SK-N-SH (cell line): ENCODE measurements at regions not wholly inside any gene's neighbourhood (a gene's known extent, or its start where the extent isn't known, plus 50 kb on each side); places are given as distances from the start of the nearest gene placed in this dataset.

Experiments
- CTCF ChIA-PET: fragments of 300-600, 350-600 bp; formaldehyde crosslinking; extraction: SDS; loops from one replicate; lab custom pipeline; 2021; lab: Yijun Ruan, JAX
- POLR2A ChIA-PET: fragments of 350-600 bp; sonication (Branson Sonifier 250); formaldehyde crosslinking; extraction: SDS; loops from one replicate; lab custom pipeline; 2020; ENCODE audit warnings: antibody characterized with exemption, inconsistent platforms; lab: Yijun Ruan, JAX
- DNase-seq: peaks from one replicate; pipeline ENCODE4 v3.0.0; 2012
- H2AFZ ChIP-seq: fragments of 200-600 bp; sonication (generic); 2 replicates; pipeline ENCODE4 v1.8.1; 2016; ENCODE audit warnings: antibody characterized with exemption, mild to moderate bottlenecking, low read depth
- H3F3A ChIP-seq: fragments of 200-600 bp; sonication (generic); replicated peaks from 2 replicates; pipeline ENCODE3; 2016; ENCODE audit warnings: antibody characterized with exemption, mild to moderate bottlenecking; ENCODE audit not compliant: insufficient read depth
- H3K27ac ChIP-seq, 2 experiments: fragments of 200-500 bp in 1 of 2; fragments of 200-600 bp in 1 of 2; sonication (Bioruptor generic) in 1 of 2; sonication (generic), shearing (Covaris generic) in 1 of 2; 2 replicates each; pipeline versions ENCODE4 v1.5.1 to v1.6.1; 2014 to 2016; ENCODE audit warnings: low read depth in 2 of 2, inconsistent platforms in 1 of 2, low read length in 1 of 2, mild to moderate bottlenecking in 1 of 2, mixed read lengths in 1 of 2
- H3K27me3 ChIP-seq: fragments of 200-600 bp; sonication (generic), shearing (Covaris generic); 2 replicates; pipeline ENCODE4 v1.6.1; 2016; ENCODE audit warnings: mixed run types; ENCODE audit not compliant: insufficient read depth
- H3K36me3 ChIP-seq, 2 experiments: fragments of 200-500 bp in 1 of 2; fragments of 200-600 bp in 1 of 2; sonication (Bioruptor generic) in 1 of 2; sonication (generic) in 1 of 2; replicated peaks in 1 of 2; 2 replicates each; pipeline versions ENCODE3 to v1.5.1; 2014 to 2016; ENCODE audit warnings: low read length in 1 of 2, mild to moderate bottlenecking in 1 of 2; ENCODE audit not compliant: insufficient read depth in 2 of 2, control insufficient read depth in 1 of 2
- H3K4me1 ChIP-seq, 2 experiments: fragments of 200-500 bp in 1 of 2; fragments of 200-600 bp in 1 of 2; sonication (Bioruptor generic) in 1 of 2; sonication (generic), shearing (Covaris generic) in 1 of 2; 2 replicates each; pipeline versions ENCODE4 v1.5.1 to v1.6.1; 2014 to 2016; ENCODE audit warnings: low read depth in 1 of 2, low read length in 1 of 2, mixed run types in 1 of 2; ENCODE audit not compliant: insufficient read depth in 2 of 2, control insufficient read depth in 1 of 2
- H3K4me2 ChIP-seq: fragments of 200-600 bp; sonication (generic), shearing (Covaris generic); 2 replicates; pipeline ENCODE4 v1.6.1; 2017; ENCODE audit warnings: mixed run types
- H3K4me3 ChIP-seq, 2 experiments: fragments of 200-500 bp in 1 of 2; fragments of 200-600 bp in 1 of 2; sonication (Bioruptor generic) in 1 of 2; sonication (generic), shearing (Covaris generic) in 1 of 2; 2 replicates each; pipeline versions ENCODE4 v1.5.1 to v1.8.1; 2014 to 2016; ENCODE audit warnings: low read depth in 2 of 2, inconsistent platforms in 1 of 2, low read length in 1 of 2, mild to moderate bottlenecking in 1 of 2, mixed read lengths in 1 of 2, moderate library complexity in 1 of 2
- H3K79me2 ChIP-seq: fragments of 200-600 bp; sonication (generic); 2 replicates; pipeline ENCODE4 v1.8.1; 2017; ENCODE audit warnings: mild to moderate bottlenecking; ENCODE audit not compliant: insufficient read depth
- H3K9ac ChIP-seq: fragments of 200-600 bp; sonication (generic); 2 replicates; pipeline ENCODE4 v1.6.1; 2017; ENCODE audit warnings: mixed run types
- H3K9me2 ChIP-seq: fragments of 200-600 bp; sonication (generic); 2 replicates; pipeline ENCODE4 v1.6.1; 2017; ENCODE audit warnings: mixed run types
- H3K9me3 ChIP-seq: fragments of 200-600 bp; sonication (generic); 2 replicates; pipeline ENCODE4 v1.6.1; 2017; ENCODE audit warnings: mixed run types, mild to moderate bottlenecking, moderate library complexity
- H4K20me1 ChIP-seq: fragments of 200-600 bp; sonication (generic); 2 replicates; pipeline ENCODE4 v1.6.1; 2017; ENCODE audit warnings: mild to moderate bottlenecking, mixed run types; ENCODE audit not compliant: insufficient read depth
- CHD2 ChIP-seq: fragments of 150-350 bp; IDR thresholded peaks from 2 replicates; pipeline ENCODE4 v1.6.1; 2018; ENCODE audit warnings: low read length; ENCODE audit not compliant: partially characterized antibody
- ELF1 ChIP-seq: IDR thresholded peaks from 2 replicates; pipeline ENCODE4 v1.4.0; 2012
- EP300 ChIP-seq, 2 experiments: IDR thresholded peaks; 2 replicates each; pipeline versions ENCODE4 v1.4.0 to v1.6.1; 2012; ENCODE audit warnings: borderline replicate concordance in 1 of 2, low read depth in 1 of 2, low read length in 1 of 2
- EZH2phosphoT487 ChIP-seq: fragments of 200-600 bp; sonication (generic); IDR thresholded peaks from 2 replicates; pipeline ENCODE4 v1.6.1; 2017; ENCODE audit warnings: low read depth, mixed run types, mild to moderate bottlenecking, antibody characterized with exemption, moderate library complexity, borderline replicate concordance
- FOSL2 ChIP-seq: IDR thresholded peaks from 2 replicates; pipeline ENCODE4 v1.4.0; 2012; ENCODE audit warnings: low read depth, mild to moderate bottlenecking, moderate library complexity, borderline replicate concordance
- FOXM1 ChIP-seq: IDR thresholded peaks from 2 replicates; pipeline ENCODE4 v1.4.0; 2012; ENCODE audit warnings: low read depth, mild to moderate bottlenecking
- GABPA ChIP-seq: IDR thresholded peaks from 2 replicates; pipeline ENCODE4 v1.4.0; 2012; ENCODE audit warnings: low read depth, mild to moderate bottlenecking
- JUND ChIP-seq: IDR thresholded peaks from 2 replicates; pipeline ENCODE4 v1.4.0; 2012
- MEF2A ChIP-seq: IDR thresholded peaks from 2 replicates; pipeline ENCODE4 v1.4.0; 2012; ENCODE audit warnings: low read depth, borderline replicate concordance
- MXI1 ChIP-seq: IDR thresholded peaks from 2 replicates; pipeline ENCODE4 v1.6.1; 2012; ENCODE audit warnings: mild to moderate bottlenecking, low read depth, low read length, improper control_type of control experiment
- POLR2AphosphoS5 ChIP-seq: IDR thresholded peaks from 2 replicates; pipeline ENCODE4 v1.6.1; 2012; ENCODE audit warnings: low read depth, low read length
- RAD21 ChIP-seq: IDR thresholded peaks from 2 replicates; pipeline ENCODE4 v1.6.1; 2012; ENCODE audit warnings: mild to moderate bottlenecking, low read length
- RCOR1 ChIP-seq: fragments of 150-350 bp; IDR thresholded peaks from 2 replicates; pipeline ENCODE4 v1.6.1; 2017; ENCODE audit warnings: antibody characterized with exemption, low read length
- RFX5 ChIP-seq: IDR thresholded peaks from 2 replicates; pipeline ENCODE4 v1.6.1; 2012; ENCODE audit warnings: mild to moderate bottlenecking, improper control_type of control experiment, low read length
- RXRA ChIP-seq: IDR thresholded peaks from 2 replicates; pipeline ENCODE4 v1.4.0; 2012; ENCODE audit warnings: low read depth, mild to moderate bottlenecking, borderline replicate concordance
- SIN3A ChIP-seq: IDR thresholded peaks from 2 replicates; pipeline ENCODE4 v1.6.1; 2012; ENCODE audit warnings: low read depth, mild to moderate bottlenecking, low read length, moderate library complexity, borderline replicate concordance
- SMC3 ChIP-seq: IDR thresholded peaks from 2 replicates; pipeline ENCODE4 v1.6.1; 2012; ENCODE audit warnings: low read depth, low read length, improper control_type of control experiment
- TAF1 ChIP-seq: IDR thresholded peaks from 2 replicates; pipeline ENCODE4 v1.6.1; 2012; ENCODE audit warnings: low read depth, mild to moderate bottlenecking, low read length, moderate library complexity, borderline replicate concordance
- TCF12 ChIP-seq: IDR thresholded peaks from 2 replicates; pipeline ENCODE4 v1.4.0; 2012
- TEAD4 ChIP-seq: IDR thresholded peaks from 2 replicates; pipeline ENCODE4 v1.4.0; 2012; ENCODE audit warnings: mild to moderate bottlenecking, borderline replicate concordance; ENCODE audit not compliant: insufficient read depth
- YY1 ChIP-seq: IDR thresholded peaks from 2 replicates; pipeline ENCODE4 v1.4.0; 2012; ENCODE audit warnings: low read depth, mild to moderate bottlenecking
- ZBTB33 ChIP-seq: IDR thresholded peaks from 2 replicates; pipeline ENCODE4 v1.4.0; 2012; ENCODE audit warnings: low read depth, borderline replicate concordance
- WGBS: methylation state at CpG from one replicate; pipeline ENCODE4 v1.1.6; 2017; ENCODE audit warnings: low lambda C conversion rate; 5-methylcytosine and 5-hydroxymethylcytosine counted together
- TF ChIP-seq, protein P1 (sequence below): fragments of 150-350 bp; IDR thresholded peaks from 2 replicates; pipeline ENCODE4 v1.6.1; 2016; ENCODE audit warnings: mild to moderate bottlenecking, low read depth, low read length
- TF ChIP-seq, protein P2 (sequence below): IDR thresholded peaks from 2 replicates; pipeline ENCODE4 v1.4.0; 2012; ENCODE audit warnings: low read depth, borderline replicate concordance
- TF ChIP-seq, protein P3 (sequence below): fragments of 150-350 bp; IDR thresholded peaks from 2 replicates; pipeline ENCODE4 v1.6.1; 2017; ENCODE audit warnings: antibody characterized with exemption, low read length, low read depth, borderline replicate concordance

DNA sequence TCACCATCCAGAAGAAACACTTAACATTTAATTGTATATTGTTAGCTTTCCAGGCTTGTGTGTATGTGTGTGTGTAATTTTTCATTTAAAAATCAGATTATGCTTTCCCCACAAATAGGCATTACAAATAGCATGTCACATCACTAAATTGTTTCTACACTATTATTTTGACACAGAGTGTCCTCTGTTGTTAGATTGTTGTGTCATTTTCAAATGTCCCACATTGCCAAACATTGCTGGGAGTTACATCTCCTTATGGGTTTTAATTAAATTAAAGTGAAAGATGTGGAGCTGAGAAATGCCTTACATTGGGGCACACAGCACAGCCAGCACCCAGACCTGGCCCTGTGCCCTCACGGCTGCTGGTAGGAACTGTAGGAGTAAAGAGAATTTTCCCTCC is 295.6 kb downstream of the ZEB1 start:
- Histone ChIP-seq H3F3A (no peaks in the 10 kb centered on the region), H4K20me1 (no peaks in the 10 kb centered on the region), H3K9me3 (no peaks in the 10 kb centered on the region), H3K9ac (no peak overlapping the region), H3K36me3 (no peaks in the 10 kb centered on the region), H2AFZ (no peak overlapping the region), H3K27ac (no peak overlapping the region), H3K4me3 (no peak overlapping the region), H3K4me2 (no peak overlapping the region), H3K79me2 (no peaks in the 10 kb centered on the region)
- WGBS = 80% methylated on average over 1 of the region's 1 CpG
- DNase-seq = no peak
- no peak for TF ChIP-seq RXRA
- TF ChIP-seq TCF12 = no peak
- TF ChIP-seq RAD21 = no peak
- no peak for TF ChIP-seq MEF2A
- TF ChIP-seq, protein P1, sequence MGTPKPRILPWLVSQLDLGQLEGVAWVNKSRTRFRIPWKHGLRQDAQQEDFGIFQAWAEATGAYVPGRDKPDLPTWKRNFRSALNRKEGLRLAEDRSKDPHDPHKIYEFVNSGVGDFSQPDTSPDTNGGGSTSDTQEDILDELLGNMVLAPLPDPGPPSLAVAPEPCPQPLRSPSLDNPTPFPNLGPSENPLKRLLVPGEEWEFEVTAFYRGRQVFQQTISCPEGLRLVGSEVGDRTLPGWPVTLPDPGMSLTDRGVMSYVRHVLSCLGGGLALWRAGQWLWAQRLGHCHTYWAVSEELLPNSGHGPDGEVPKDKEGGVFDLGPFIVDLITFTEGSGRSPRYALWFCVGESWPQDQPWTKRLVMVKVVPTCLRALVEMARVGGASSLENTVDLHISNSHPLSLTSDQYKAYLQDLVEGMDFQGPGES = no peak
- TF ChIP-seq SMC3 = no peak
- TF ChIP-seq FOXM1 = no peak
- no peak for TF ChIP-seq MXI1
- TF ChIP-seq, all 33 proteins: peak for 0
- H3K27me3 ChIP-seq = no peaks in the 10 kb centered on the region
- POLR2A ChIA-PET = no interaction called here
- H3K4me1 ChIP-seq = peaks cover 0 to 4% of the 10 kb centered on the region in 2 experiments; a peak in 1 of 4 replicates
- H3K9me2 ChIP-seq = no peaks in the 10 kb centered on the region
- CTCF ChIA-PET = no interaction called here

DNA sequence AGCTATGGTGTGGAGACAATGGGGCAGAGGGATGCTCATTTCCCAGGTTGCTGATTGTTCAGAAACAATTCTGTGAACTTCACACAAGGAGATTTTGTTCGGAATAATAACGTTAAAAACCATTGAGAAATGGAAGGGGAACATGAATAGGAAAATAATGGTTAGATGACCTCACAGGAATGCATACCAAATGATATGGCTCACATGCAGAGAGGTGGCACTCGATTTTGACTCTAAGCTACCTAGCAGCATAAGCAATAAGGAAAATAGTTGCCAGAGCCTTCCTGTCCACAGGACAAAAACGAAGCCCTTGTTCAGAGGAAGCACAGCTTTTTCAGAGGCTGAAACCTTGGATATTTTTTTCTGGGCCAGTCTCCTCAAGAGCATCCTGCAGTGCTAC is 293.1 kb downstream of the ZEB1 start:
- no peaks in the 10 kb centered on the region for H3F3A ChIP-seq
- H4K20me1 ChIP-seq = no peaks in the 10 kb centered on the region
- no peaks in the 10 kb centered on the region for H3K27me3 ChIP-seq
- TF ChIP-seq SIN3A (no peak), RFX5 (no peak), GABPA (no peak), ZBTB33 (no peak), SMC3 (no peak), JUND (no peak), ELF1 (no peak), MEF2A (no peak), CHD2 (no peak), EP300 (IDR thresholded peaks at IDR 0.05; ENCODE audit: borderline replicate concordance in 1 of 2, low read depth in 1 of 2, low read length in 1 of 2) (no peak), YY1 (no peak), POLR2AphosphoS5 (no peak), TAF1 (no peak), FOSL2 (no peak), TEAD4 (no peak), EZH2phosphoT487 (no peak), RCOR1 (no peak)
- TF ChIP-seq, protein P2, sequence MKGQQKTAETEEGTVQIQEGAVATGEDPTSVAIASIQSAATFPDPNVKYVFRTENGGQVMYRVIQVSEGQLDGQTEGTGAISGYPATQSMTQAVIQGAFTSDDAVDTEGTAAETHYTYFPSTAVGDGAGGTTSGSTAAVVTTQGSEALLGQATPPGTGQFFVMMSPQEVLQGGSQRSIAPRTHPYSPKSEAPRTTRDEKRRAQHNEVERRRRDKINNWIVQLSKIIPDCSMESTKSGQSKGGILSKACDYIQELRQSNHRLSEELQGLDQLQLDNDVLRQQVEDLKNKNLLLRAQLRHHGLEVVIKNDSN = no peak
- TF ChIP-seq, protein P3, sequence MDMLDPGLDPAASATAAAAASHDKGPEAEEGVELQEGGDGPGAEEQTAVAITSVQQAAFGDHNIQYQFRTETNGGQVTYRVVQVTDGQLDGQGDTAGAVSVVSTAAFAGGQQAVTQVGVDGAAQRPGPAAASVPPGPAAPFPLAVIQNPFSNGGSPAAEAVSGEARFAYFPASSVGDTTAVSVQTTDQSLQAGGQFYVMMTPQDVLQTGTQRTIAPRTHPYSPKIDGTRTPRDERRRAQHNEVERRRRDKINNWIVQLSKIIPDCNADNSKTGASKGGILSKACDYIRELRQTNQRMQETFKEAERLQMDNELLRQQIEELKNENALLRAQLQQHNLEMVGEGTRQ = no peak
- H3K9me3 ChIP-seq = no peaks in the 10 kb centered on the region
- H3K9me2 ChIP-seq = no peaks in the 10 kb centered on the region
- no peak overlapping the region for H3K4me2 ChIP-seq
- no peaks in the 10 kb centered on the region for H3K36me3 ChIP-seq
- H3K79me2 ChIP-seq = no peaks in the 10 kb centered on the region
- H3K4me3 ChIP-seq = no peak overlapping the region
- ChIA-PET POLR2A (no interaction called here), CTCF (no interaction called here)
- no peak for DNase-seq
- no peak overlapping the region for H3K27ac ChIP-seq
- H3K9ac ChIP-seq = no peak overlapping the region
- no peaks in the 10 kb centered on the region; a peak in 1 of 4 replicates for H3K4me1 ChIP-seq
- WGBS = 43% methylated on average over 4 of the region's 4 CpGs
- no peak overlapping the region for H2AFZ ChIP-seq
